Stomach (tissue), 8 donors: ENCODE measurements at regions not wholly inside any gene's neighbourhood (a gene's known extent, or its start where the extent isn't known, plus 50 kb on each side); places are given as distances from the start of the nearest gene placed in this dataset.

Source experiments
- DNase-seq, 2 donors: peaks; one replicate each; pipeline versions ENCODE4 v3.0.0 to v3.0.0-alpha.2; 2013 to 2019
- H3K27ac ChIP-seq, 5 donors: fragments of 200-600 bp in 4 of 5; sonication (generic) in 4 of 5; one replicate each; pipeline ENCODE4 v1.5.1; 2013 to 2019; ENCODE audit warnings: mild to moderate bottlenecking in 1 of 5, moderate library complexity in 1 of 5
- H3K27me3 ChIP-seq, 3 donors: fragments of 200-600 bp; sonication (generic); one replicate each; pipeline ENCODE4 v1.5.1; 2017 to 2019; ENCODE audit warnings: mixed run types in 1 of 3
- H3K36me3 ChIP-seq, 4 donors: fragments of 200-600 bp; sonication (generic); 1 replicate in 3 of 4; 2 replicates in 1 of 4; pipeline ENCODE4 v1.5.1; 2016 to 2019
- H3K4me1 ChIP-seq, 4 donors: fragments of 200-600 bp; sonication (generic); one replicate each; pipeline ENCODE4 v1.5.1; 2016 to 2019
- H3K4me3 ChIP-seq, 4 donors: fragments of 200-600 bp; sonication (generic) in 3 of 4; one replicate each; pipeline ENCODE4 v1.5.1; 2016 to 2019; ENCODE audit warnings: mild to moderate bottlenecking in 1 of 4
- H3K9me3 ChIP-seq, 4 donors: fragments of 200-600 bp; sonication (generic); one replicate each; pipeline ENCODE4 v1.5.1; 2016 to 2019
- CTCF ChIP-seq, 7 experiments: fragments of 450-650 bp in 4 of 7; fragments of 200-600 bp in 3 of 7; sonication (generic) in 3 of 7; IDR thresholded peaks; one replicate each; pipeline ENCODE4 v1.5.1; 2016 to 2019; ENCODE audit warnings: antibody characterized with exemption in 7 of 7, control low read depth in 2 of 7, mild to moderate bottlenecking in 1 of 7
- EP300 ChIP-seq: sonication (generic); formaldehyde crosslinking; IDR thresholded peaks from one replicate; pipeline ENCODE4 v1.6.1; 2017; ENCODE audit warnings: antibody characterized with exemption
- POLR2A ChIP-seq, 4 donors: fragments of 450-650 bp; IDR thresholded peaks; one replicate each; pipeline ENCODE4 v1.6.1; 2016; ENCODE audit warnings: antibody characterized with exemption in 4 of 4, control low read depth in 2 of 4, mild to moderate bottlenecking in 1 of 4, moderate library complexity in 1 of 4
- POLR2AphosphoS5 ChIP-seq, 3 donors: sonication (generic); formaldehyde crosslinking; IDR thresholded peaks; one replicate each; pipeline ENCODE4 v1.6.1; 2016; ENCODE audit warnings: antibody characterized with exemption in 3 of 3
- WGBS, 5 donors: extraction: QIAGEN DNeasy Blood & Tissue Kit in 3 of 5; methylation state at CpG; one replicate each; pipeline versions ENCODE4 v1.1.5 to v1.1.7; 2013 to 2018; 5-methylcytosine and 5-hydroxymethylcytosine counted together
- intact Hi-C: fragments of 100-400 bp; cut with DNase I; formaldehyde crosslinking; loops from one replicate; pipeline ENCODE4 v1.15.1; 2023; ENCODE audit warnings: low total_unique reads
- donor health status: healthy with polysubstance abuse.
- donor health status: Bipolar disorder and iron deficiency.
- donor health status: healthy.

- peak in 1 of 2 donors; percentile 26 for DNase-seq
Measured at GRCh38 chr18:24986666-24987302, 365.2 kb downstream of the ZNF521 start.

DNA sequence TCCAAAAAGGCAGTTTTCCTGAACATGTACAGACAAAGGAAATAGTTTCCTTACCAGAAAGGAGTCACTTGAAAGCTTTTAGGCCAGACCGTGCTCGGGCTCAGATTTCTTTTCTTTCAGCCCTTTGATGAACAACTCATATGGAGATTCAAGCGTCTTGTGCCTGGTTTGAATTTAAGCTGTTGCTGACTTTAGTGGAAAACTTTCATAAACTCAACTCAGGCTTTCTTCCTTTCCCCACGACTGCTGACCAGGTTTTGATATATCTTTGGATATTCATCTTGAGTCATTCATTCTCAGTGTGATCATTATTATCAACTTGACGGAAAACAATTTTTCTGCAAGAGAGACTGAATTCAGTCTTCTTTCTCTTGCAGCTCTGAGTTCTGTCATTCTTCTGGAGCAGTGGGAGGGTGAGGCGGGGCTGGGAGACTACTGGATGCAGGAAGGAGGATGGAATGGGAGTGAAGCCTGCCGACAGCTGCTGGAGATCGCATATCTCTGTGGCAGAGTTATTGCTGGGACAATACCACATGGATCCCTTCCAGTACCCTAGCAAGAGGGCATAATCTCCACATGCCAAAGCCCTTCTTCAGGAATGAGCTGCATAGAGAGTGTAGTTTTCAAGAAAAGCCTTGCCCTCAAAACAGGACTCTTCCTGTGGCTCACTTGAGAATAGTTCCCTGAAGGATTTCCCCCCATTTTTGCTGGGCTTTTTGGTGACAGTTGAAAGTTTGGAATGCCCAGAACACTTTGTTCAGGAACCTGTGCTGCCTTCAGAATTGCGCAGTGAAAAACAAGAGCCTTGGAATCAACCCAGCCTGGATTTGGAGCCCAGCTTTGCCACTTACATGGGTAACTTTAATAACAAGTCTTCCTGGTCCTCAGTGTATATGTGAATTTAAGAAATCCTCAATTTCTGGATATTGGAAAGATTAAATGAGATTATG lies 364.4 kb downstream of the ZNF521 start:
- no peaks in the 10 kb centered on the region for H3K9me3 ChIP-seq
- TF ChIP-seq POLR2AphosphoS5 (IDR thresholded peaks at IDR 0.05) (no peak), EP300 (no peak), POLR2A (IDR thresholded peaks at IDR 0.05) (no peak), CTCF (IDR thresholded peaks at IDR 0.05) (no peak)
- H3K4me1 ChIP-seq, result peaks cover 0 to 20% (median 11%) of the 10 kb centered on the region in 4 donors
- intact Hi-C loops, result no loop called here
- WGBS, 5 donors, result 43 to 57% (median 50%) methylated on average over 9 of the region's 9 CpGs
- no peaks in the 10 kb centered on the region for H3K27me3 ChIP-seq
- DNase-seq, result peak in 1 of 2 donors; percentile 34
- peak overlapping the region in 2 of 5 donors; percentile 11 to 19 for H3K27ac ChIP-seq
- H3K4me3 ChIP-seq, result no peak overlapping the region
- no peaks in the 10 kb centered on the region for H3K36me3 ChIP-seq

More at GRCh38 chr18:24986666-24987302, 365.2 kb downstream of the ZNF521 start:
- intact Hi-C loops, result no loop called here
- peaks cover 0 to 20% (median 11%) of the 10 kb centered on the region in 4 donors for H3K4me1 ChIP-seq
- TF ChIP-seq POLR2AphosphoS5 (IDR thresholded peaks at IDR 0.05) (no peak), POLR2A (IDR thresholded peaks at IDR 0.05) (no peak), CTCF (IDR thresholded peaks at IDR 0.05) (no peak), EP300 (no peak)
- no peaks in the 10 kb centered on the region for H3K9me3 ChIP-seq
- no peak overlapping the region for H3K4me3 ChIP-seq
- no peaks in the 10 kb centered on the region for H3K36me3 ChIP-seq
- H3K27ac ChIP-seq, result peak overlapping the region in 2 of 5 donors; percentile 14 to 19
- no peaks in the 10 kb centered on the region for H3K27me3 ChIP-seq
- WGBS, 5 donors, result 27 to 38% (median 36%) methylated on average over 6 of the region's 6 CpGs

DNA sequence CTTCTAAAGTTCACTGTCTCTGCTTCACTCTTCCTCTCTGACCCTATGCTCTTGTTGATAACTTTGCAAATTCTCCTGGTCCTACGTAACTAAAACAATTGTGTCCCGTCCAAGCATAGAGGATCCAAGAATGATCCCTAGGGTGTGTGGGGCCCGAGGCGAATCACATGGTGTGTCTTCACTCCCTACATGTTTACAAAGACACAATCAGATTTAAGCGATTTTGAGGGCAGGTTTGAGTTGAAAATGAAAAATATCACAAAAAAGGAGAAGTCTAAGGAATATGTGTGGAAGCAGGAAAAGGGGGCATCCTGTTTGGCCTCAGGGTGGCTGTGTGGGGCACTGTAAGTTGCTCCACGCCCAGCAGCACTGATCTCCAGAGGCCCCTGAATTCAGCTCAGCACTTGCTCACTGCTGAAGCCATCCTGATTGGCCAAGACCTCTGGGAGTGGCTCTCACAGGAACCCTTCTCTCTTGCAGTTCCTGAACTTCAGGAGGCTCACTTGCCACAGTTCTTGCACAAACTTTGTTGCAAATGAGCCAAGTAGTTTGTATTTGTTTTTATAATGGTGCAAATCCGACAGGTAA lies 363.6 kb downstream of the ZNF521 start:
- H3K27ac ChIP-seq, result peak overlapping the region in 1 of 5 donors; percentile 11
- intact Hi-C loops, result no loop called here
- no peaks in the 10 kb centered on the region for H3K27me3 ChIP-seq
- no peak for DNase-seq
- 64 to 73% (median 70%) methylated on average over 7 of the region's 7 CpGs for WGBS, 5 donors
- TF ChIP-seq EP300 (no peak), POLR2AphosphoS5 (IDR thresholded peaks at IDR 0.05) (no peak), CTCF (IDR thresholded peaks at IDR 0.05) (no peak), POLR2A (IDR thresholded peaks at IDR 0.05) (no peak)
- no peaks in the 10 kb centered on the region for H3K9me3 ChIP-seq
- H3K36me3 ChIP-seq, result no peaks in the 10 kb centered on the region
- H3K4me1 ChIP-seq, result peaks cover 0 to 20% (median 11%) of the 10 kb centered on the region in 4 donors
- H3K4me3 ChIP-seq, result no peak overlapping the region
